Hematopoietic multipotent progenitor cell treated with erythropoietin and hydrocortisone succinate and interleukin-3 and kit ligand, for 4 days (in vitro differentiated cells): ENCODE measurements at regions not wholly inside any gene's neighbourhood (a gene's known extent, or its start where the extent isn't known, plus 50 kb on each side); places are given as distances from the start of the nearest gene placed in this dataset.

Source experiments
- DNase-seq: peaks from one replicate; pipeline ENCODE4 v3.0.0-alpha.2; 2015

GRCh38 chr5:96014395-96014794, 52.7 kb upstream of the ELL2 start:
- no peak for DNase-seq

- DNase-seq: no peak
Measured at GRCh38 chr5:96013254-96013653, 51.6 kb upstream of the ELL2 start.

- DNase-seq: no peak
Measured at GRCh38 chr5:96012399-96012798, 50.7 kb upstream of the ELL2 start.
